ENCODE measurements at regions not wholly inside any gene's neighbourhood (a gene's known extent, or its start where the extent isn't known, plus 50 kb on each side); places are given as distances from the start of the nearest gene placed in this dataset.

DNA sequence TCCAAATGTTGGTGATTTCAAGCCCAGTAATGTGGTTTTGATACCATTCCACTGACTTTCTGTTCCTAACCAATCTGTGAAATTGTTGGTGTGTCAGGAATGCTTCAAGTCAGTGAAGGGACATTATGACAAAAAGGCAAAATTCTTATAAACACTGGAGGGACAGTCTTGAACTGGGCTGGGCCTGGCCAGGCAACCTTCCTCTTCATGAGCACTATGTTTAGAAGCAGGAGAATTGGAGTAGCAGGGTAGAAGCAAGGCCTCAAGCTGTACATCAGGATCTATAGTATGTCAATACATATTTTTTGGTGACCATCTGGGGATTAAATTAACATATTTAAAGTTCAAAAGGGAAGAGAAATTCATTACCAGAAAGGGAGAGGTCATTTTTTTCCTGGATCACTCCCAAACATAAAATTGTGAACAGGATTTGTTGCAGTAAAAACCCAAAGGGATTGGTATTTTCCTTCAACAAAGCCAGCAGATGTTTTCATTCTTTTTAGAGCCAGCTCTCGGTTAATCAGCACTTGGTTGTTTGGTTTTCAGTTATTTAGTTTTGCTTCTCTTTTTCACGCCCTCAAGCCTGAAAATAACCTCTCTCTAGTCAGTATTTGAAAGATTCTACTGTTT, 77.9 kb upstream of the PIK3R1 start:
- TF ChIP-seq, protein P1, sequence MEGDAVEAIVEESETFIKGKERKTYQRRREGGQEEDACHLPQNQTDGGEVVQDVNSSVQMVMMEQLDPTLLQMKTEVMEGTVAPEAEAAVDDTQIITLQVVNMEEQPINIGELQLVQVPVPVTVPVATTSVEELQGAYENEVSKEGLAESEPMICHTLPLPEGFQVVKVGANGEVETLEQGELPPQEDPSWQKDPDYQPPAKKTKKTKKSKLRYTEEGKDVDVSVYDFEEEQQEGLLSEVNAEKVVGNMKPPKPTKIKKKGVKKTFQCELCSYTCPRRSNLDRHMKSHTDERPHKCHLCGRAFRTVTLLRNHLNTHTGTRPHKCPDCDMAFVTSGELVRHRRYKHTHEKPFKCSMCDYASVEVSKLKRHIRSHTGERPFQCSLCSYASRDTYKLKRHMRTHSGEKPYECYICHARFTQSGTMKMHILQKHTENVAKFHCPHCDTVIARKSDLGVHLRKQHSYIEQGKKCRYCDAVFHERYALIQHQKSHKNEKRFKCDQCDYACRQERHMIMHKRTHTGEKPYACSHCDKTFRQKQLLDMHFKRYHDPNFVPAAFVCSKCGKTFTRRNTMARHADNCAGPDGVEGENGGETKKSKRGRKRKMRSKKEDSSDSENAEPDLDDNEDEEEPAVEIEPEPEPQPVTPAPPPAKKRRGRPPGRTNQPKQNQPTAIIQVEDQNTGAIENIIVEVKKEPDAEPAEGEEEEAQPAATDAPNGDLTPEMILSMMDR (IDR thresholded peaks at IDR 0.05; ENCODE audit: insufficient read depth, low read length, poor library complexity, severe bottlenecking): no peak
- no peaks in the 10 kb centered on the region for H3K36me3 ChIP-seq (ENCODE audit: control insufficient read depth, insufficient read depth, low read length)
- no peak overlapping the region for H3K4me3 ChIP-seq (ENCODE audit: low read depth, low read length)
- H3K27me3 ChIP-seq (ENCODE audit: control insufficient read depth, insufficient read depth, low read length): no peaks in the 10 kb centered on the region
- no peak for DNase-seq (ENCODE audit: low read depth)

DNA sequence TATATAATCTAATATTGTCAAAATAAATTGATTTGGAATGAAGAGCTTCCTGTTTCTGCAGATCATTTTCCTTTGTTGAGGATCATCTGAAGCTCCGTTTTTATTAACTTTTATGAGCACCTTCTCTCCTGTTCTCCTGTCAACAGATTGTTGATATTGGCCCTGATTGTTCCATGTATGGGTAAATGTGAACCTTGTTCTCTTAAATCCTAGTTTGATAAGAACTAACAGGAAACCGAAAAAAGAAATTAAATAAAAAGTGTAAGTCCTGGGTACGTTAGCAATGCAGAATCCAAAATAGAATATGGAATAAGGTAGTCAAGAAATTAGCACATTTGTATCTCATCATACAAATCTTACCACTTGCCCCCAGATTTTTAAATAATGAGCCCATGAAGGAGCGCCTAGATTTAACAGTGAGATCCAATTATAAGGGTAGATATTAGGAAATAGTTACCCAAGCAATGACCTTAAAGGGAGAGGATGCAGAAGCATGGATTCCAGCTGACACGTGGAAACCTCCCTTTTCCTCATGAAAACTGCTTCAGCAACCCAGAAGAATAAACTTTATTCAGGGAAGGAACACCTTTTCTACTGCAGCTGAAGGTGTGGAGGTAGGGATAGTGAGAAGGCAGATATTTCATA, 80.8 kb upstream of the PIK3R1 start:
- no peaks in the 10 kb centered on the region for H3K36me3 ChIP-seq (ENCODE audit: control insufficient read depth, insufficient read depth, low read length)
- no peak for DNase-seq (ENCODE audit: low read depth)
- H3K27me3 ChIP-seq (ENCODE audit: control insufficient read depth, insufficient read depth, low read length): no peaks in the 10 kb centered on the region
- TF ChIP-seq, protein P1 (IDR thresholded peaks at IDR 0.05; ENCODE audit: insufficient read depth, low read length, poor library complexity, severe bottlenecking): no peak
- H3K4me3 ChIP-seq (ENCODE audit: low read depth, low read length): no peak overlapping the region

DNA sequence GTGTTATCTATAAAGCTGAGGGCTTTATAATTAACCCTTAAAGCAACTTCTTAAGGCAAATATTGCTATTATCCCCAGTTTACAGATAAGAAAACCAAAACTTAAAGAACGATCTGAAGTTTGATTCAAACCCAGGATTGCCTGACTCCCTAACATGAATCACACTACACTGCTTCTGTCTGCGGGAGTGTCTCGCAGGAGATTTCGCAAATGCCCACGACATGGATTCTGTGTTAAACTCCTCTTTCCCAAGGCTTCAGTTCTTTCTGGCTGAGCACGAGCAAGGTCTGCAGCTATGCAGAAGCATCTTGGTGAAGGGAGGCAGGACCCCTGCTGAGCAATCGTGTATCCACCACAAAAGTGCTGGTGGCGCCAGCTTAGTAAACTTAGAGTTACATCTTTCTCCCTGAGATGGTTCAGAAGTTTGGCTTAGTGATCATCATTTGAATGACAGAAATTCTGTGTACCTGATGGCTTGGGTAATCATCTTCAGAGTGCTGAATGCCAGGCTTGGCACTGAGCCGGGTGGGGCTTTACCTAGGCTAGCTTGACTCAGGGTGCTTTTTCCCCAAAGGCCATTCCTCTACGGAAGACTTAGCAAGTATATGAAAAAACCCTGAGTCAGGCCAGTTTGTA, 81.4 kb upstream of the PIK3R1 start:
- H3K36me3 ChIP-seq (ENCODE audit: control insufficient read depth, insufficient read depth, low read length): no peaks in the 10 kb centered on the region
- H3K4me3 ChIP-seq (ENCODE audit: low read depth, low read length): no peak overlapping the region
- TF ChIP-seq, protein P1 (IDR thresholded peaks at IDR 0.05; ENCODE audit: insufficient read depth, low read length, poor library complexity, severe bottlenecking): no peak
- DNase-seq (ENCODE audit: low read depth): no peak
- H3K27me3 ChIP-seq (ENCODE audit: control insufficient read depth, insufficient read depth, low read length): no peaks in the 10 kb centered on the region

DNA sequence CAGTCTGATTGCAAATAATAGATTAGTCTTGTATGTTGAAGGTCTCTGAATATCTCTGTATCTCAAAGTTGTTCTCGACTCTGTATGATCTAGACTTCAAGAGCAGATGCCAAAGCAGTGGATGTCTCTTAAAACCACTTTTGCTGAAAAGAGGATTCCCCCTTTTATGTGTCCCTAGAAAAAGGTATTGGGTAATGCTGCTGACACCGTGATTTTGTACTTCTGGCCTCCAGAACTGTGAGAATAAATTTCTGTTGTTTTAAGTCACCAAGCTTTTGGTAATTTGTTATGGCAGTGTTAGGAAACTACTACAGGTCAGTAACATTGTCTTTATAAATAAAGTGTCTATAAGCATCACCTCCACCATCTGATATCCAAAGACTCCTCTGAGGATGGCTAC, 85.3 kb upstream of the PIK3R1 start:
- no peak for DNase-seq (ENCODE audit: low read depth)
- Histone ChIP-seq H3K36me3 (ENCODE audit: control insufficient read depth, insufficient read depth, low read length) (no peaks in the 10 kb centered on the region), H3K27me3 (ENCODE audit: control insufficient read depth, insufficient read depth, low read length) (no peaks in the 10 kb centered on the region), H3K4me3 (ENCODE audit: low read depth, low read length) (no peak overlapping the region)
- TF ChIP-seq, protein P1 (IDR thresholded peaks at IDR 0.05; ENCODE audit: insufficient read depth, low read length, poor library complexity, severe bottlenecking): no peak

DNA sequence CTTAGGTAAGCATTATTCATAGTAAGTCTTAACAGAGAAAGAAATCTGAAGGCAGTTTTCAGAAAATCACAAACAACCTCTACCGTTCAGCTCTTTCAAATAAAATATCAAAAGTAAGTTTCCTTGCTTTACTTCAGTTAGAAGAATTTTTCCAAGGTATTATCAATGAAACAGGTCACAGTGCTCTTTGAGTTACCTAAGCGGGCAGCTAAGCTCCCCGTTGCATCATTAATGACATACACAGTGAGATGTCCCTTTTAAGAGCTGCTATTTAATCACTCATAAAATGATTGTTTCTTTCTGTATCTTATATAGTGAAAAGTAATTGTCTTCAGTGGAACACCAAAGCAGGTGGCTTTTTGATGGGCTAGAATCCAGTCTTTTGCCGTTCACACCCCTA, 86.2 kb upstream of the PIK3R1 start:
- Histone ChIP-seq H3K27me3 (ENCODE audit: control insufficient read depth, insufficient read depth, low read length) (no peaks in the 10 kb centered on the region), H3K36me3 (ENCODE audit: control insufficient read depth, insufficient read depth, low read length) (no peaks in the 10 kb centered on the region), H3K4me3 (ENCODE audit: low read depth, low read length) (no peak overlapping the region)
- TF ChIP-seq, protein P1 (IDR thresholded peaks at IDR 0.05; ENCODE audit: insufficient read depth, low read length, poor library complexity, severe bottlenecking): no peak
- no peak for DNase-seq (ENCODE audit: low read depth)

Measured in kidney epithelial cell (primary cell).